ENCODE measurements at regions not wholly inside any gene's neighbourhood (a gene's known extent, or its start where the extent isn't known, plus 50 kb on each side); places are given as distances from the start of the nearest gene placed in this dataset.

DNA sequence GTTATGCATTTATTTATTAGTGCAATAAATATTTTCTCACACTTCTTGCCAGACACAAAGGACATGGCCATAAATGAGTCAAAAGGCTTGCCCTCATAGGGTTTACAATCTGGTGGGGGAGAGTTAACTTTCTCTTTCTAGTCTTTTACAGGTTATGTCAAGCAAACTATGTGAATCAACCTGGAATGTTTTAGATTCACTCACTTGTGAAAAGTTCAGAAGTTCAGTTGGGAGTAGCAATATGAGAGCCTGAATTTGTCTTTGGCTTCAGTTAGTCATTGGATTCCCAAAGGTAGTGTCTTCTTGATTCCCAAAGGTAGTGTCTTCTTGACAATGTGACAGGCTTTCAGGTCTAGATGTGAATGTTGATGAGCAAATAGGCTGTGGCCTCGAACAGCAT, 264.8 kb downstream of the SOX2 start:
- Mint-ChIP-seq H3K27ac (no peak overlapping the region), H3K4me1 (ENCODE audit: low read depth) (no peaks in the 10 kb centered on the region), H3K27me3 (ENCODE audit: low read depth) (no peaks in the 10 kb centered on the region), H3K9me3 (peaks cover 0 to 2% of the 10 kb centered on the region in 2 donors), H3K36me3 (ENCODE audit: insufficient read depth in 2 of 2) (no peaks in the 10 kb centered on the region), H3K4me3 (no peak overlapping the region)
- no peak for ATAC-seq (replicated peaks in 1 of 2)
- no peak for DNase-seq

DNA sequence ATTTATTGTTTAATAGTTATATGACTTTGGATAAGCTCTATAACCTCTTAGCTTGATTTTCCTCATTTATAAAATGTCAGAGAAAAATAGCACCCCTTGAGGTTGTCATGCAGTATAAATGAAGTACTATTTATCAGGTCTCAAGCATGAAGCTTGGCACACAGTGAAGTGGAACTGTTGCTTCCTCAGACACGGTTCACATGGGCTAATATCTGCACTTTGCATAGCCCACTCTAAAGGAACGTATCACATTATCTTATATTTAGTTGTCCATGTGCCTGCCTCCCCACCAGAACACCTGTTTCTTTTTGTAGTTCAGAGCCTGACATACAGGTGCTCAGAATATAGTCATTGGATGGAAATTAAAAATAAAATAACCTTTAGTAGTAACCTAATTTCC, 273.7 kb downstream of the SOX2 start:
- Mint-ChIP-seq H3K36me3 (ENCODE audit: insufficient read depth in 2 of 2) (no peaks in the 10 kb centered on the region), H3K4me3 (no peak overlapping the region), H3K9me3 (peaks cover 8 to 11% of the 10 kb centered on the region in 2 donors), H3K27ac (no peak overlapping the region), H3K27me3 (ENCODE audit: low read depth) (no peaks in the 10 kb centered on the region), H3K4me1 (ENCODE audit: low read depth) (no peaks in the 10 kb centered on the region)
- DNase-seq (no peak), ATAC-seq (replicated peaks in 1 of 2) (no peak)

GRCh38 chr3:181987736-181988135, 276.0 kb downstream of the SOX2 start:
- H3K27ac Mint-ChIP-seq = no peak overlapping the region
- no peaks in the 10 kb centered on the region for H3K27me3 Mint-ChIP-seq (ENCODE audit: low read depth)
- no peaks in the 10 kb centered on the region for H3K36me3 Mint-ChIP-seq (ENCODE audit: insufficient read depth in 2 of 2)
- H3K9me3 Mint-ChIP-seq = peaks cover 4 to 6% of the 10 kb centered on the region in 2 donors
- H3K4me1 Mint-ChIP-seq (ENCODE audit: low read depth) = no peaks in the 10 kb centered on the region
- no peak overlapping the region for H3K4me3 Mint-ChIP-seq
- no peak for ATAC-seq (replicated peaks in 1 of 2)
- no peak for DNase-seq

DNA sequence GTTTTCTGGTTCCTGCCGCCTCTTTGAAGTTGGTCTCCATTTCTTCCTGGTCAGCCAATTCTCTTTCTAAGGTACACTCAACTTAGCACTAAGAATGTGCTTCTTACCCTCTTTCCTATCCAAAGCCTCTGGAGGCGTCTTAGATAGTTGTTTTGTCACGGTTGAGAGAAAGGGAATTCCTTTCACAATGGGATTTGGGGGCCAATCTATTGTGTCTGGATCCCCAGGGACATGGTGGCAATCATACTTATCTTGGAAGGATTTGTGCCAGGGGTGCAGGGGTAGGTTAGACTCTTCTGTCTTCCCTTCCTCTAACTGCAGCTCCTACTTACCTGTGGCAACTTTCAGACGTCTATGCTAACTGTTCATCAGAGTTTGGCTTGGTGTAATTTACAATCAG, 287.1 kb downstream of the SOX2 start:
- Mint-ChIP-seq H3K27ac (no peak overlapping the region), H3K4me3 (no peak overlapping the region), H3K27me3 (ENCODE audit: low read depth) (no peaks in the 10 kb centered on the region), H3K4me1 (ENCODE audit: low read depth) (no peaks in the 10 kb centered on the region), H3K9me3 (peaks cover 2 to 4% of the 10 kb centered on the region in 2 donors), H3K36me3 (ENCODE audit: insufficient read depth in 2 of 2) (no peaks in the 10 kb centered on the region)
- DNase-seq (no peak), ATAC-seq (replicated peaks in 1 of 2) (no peak)

DNA sequence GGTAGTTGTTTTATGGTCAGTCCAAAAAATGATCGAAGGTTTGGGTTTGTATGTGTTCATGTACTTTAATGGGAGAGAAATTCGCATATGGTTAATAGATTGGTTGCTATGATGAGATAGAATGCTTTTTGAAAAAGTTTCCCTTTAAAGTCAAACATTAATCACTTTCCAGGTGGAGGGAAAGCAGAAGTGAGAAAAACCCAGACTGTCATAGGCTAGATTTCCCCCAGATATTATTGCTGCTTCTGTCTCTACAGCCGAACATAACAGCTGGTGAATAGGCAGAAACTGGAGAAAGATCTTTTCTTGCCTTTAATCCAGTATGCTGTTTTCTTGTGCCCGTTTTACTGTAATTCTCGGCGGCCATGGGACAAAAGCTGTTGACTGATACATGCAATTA, 287.6 kb downstream of the SOX2 start:
- H3K36me3 Mint-ChIP-seq (ENCODE audit: insufficient read depth in 2 of 2) = no peaks in the 10 kb centered on the region
- ATAC-seq (replicated peaks in 1 of 2) = no peak
- H3K4me1 Mint-ChIP-seq (ENCODE audit: low read depth) = no peaks in the 10 kb centered on the region
- no peak overlapping the region for H3K4me3 Mint-ChIP-seq
- no peak for DNase-seq
- H3K27ac Mint-ChIP-seq = no peak overlapping the region
- H3K9me3 Mint-ChIP-seq = peaks cover 0 to 4% of the 10 kb centered on the region in 2 donors
- no peaks in the 10 kb centered on the region for H3K27me3 Mint-ChIP-seq (ENCODE audit: low read depth)

- H3K4me3 Mint-ChIP-seq = no peak overlapping the region
- ATAC-seq (replicated peaks in 1 of 2) = no peak
- peaks cover 0 to 4% of the 10 kb centered on the region in 2 donors for H3K9me3 Mint-ChIP-seq
Observed at GRCh38 chr3:182000447-182000846, 288.7 kb downstream of the SOX2 start.

GRCh38 chr3:182005219-182005618, 293.5 kb downstream of the SOX2 start:
- H3K4me1 Mint-ChIP-seq (ENCODE audit: low read depth) = no peaks in the 10 kb centered on the region
- H3K27me3 Mint-ChIP-seq (ENCODE audit: low read depth) = no peaks in the 10 kb centered on the region
- DNase-seq (no peak), ATAC-seq (replicated peaks in 1 of 2) (no peak)
- no peak overlapping the region for H3K27ac Mint-ChIP-seq
- H3K9me3 Mint-ChIP-seq = peaks cover 2 to 4% of the 10 kb centered on the region in 2 donors
- no peaks in the 10 kb centered on the region for H3K36me3 Mint-ChIP-seq (ENCODE audit: insufficient read depth in 2 of 2)
- no peak overlapping the region for H3K4me3 Mint-ChIP-seq

More at GRCh38 chr3:182000447-182000846, 288.7 kb downstream of the SOX2 start:
- no peaks in the 10 kb centered on the region for H3K36me3 Mint-ChIP-seq (ENCODE audit: insufficient read depth in 2 of 2)
- no peaks in the 10 kb centered on the region for H3K27me3 Mint-ChIP-seq (ENCODE audit: low read depth)
- H3K4me1 Mint-ChIP-seq (ENCODE audit: low read depth) = no peaks in the 10 kb centered on the region
- no peak for DNase-seq
- no peak overlapping the region for H3K27ac Mint-ChIP-seq

DNA sequence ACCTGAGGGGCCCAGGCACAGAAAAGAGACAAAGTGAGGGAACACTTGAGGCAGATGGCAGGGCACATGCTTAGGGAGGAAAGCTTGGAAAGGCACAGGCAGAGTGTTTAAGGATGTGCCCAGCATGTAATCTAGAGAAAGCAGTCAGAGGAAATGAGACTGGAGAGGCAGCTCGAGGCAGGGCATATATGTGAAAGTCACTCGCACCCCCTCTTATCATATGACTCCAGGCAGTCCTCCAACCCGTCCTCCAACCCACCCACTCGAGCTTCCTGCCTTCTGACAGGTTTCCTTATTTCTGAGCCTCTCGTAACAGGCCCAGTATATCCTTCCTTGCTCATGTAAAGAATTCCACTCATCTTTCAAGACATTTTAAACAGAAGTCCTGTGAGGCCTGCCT, 294.0 kb downstream of the SOX2 start:
- H3K9me3 Mint-ChIP-seq = peaks cover 2 to 4% of the 10 kb centered on the region in 2 donors
- H3K27ac Mint-ChIP-seq = no peak overlapping the region
- no peaks in the 10 kb centered on the region for H3K27me3 Mint-ChIP-seq (ENCODE audit: low read depth)
- H3K4me3 Mint-ChIP-seq = no peak overlapping the region
- DNase-seq (no peak), ATAC-seq (replicated peaks in 1 of 2) (no peak)
- H3K36me3 Mint-ChIP-seq (ENCODE audit: insufficient read depth in 2 of 2) = no peaks in the 10 kb centered on the region
- no peaks in the 10 kb centered on the region for H3K4me1 Mint-ChIP-seq (ENCODE audit: low read depth)

GRCh38 chr3:182006431-182006830, 294.7 kb downstream of the SOX2 start:
- Mint-ChIP-seq H3K4me1 (ENCODE audit: low read depth) (no peaks in the 10 kb centered on the region), H3K27ac (no peak overlapping the region), H3K4me3 (no peak overlapping the region), H3K27me3 (ENCODE audit: low read depth) (no peaks in the 10 kb centered on the region), H3K9me3 (peaks cover 2 to 4% of the 10 kb centered on the region in 2 donors), H3K36me3 (ENCODE audit: insufficient read depth in 2 of 2) (no peaks in the 10 kb centered on the region)
- no peak for ATAC-seq (replicated peaks in 1 of 2)
- no peak for DNase-seq

GRCh38 chr3:182007441-182007840, 295.7 kb downstream of the SOX2 start:
- ATAC-seq (replicated peaks in 1 of 2) = no peak
- H3K36me3 Mint-ChIP-seq (ENCODE audit: insufficient read depth in 2 of 2) = no peaks in the 10 kb centered on the region
- no peak overlapping the region for H3K27ac Mint-ChIP-seq
- no peak for DNase-seq
- no peak overlapping the region for H3K4me3 Mint-ChIP-seq
- H3K9me3 Mint-ChIP-seq = peaks cover 2 to 4% of the 10 kb centered on the region in 2 donors
- H3K27me3 Mint-ChIP-seq (ENCODE audit: low read depth) = no peaks in the 10 kb centered on the region
- H3K4me1 Mint-ChIP-seq (ENCODE audit: low read depth) = no peaks in the 10 kb centered on the region

GRCh38 chr3:182018361-182018760, 306.6 kb downstream of the SOX2 start:
- no peak overlapping the region for H3K27ac Mint-ChIP-seq
- H3K9me3 Mint-ChIP-seq = no peaks in the 10 kb centered on the region
- ATAC-seq (replicated peaks in 1 of 2) (no peak), DNase-seq (no peak)
- H3K4me1 Mint-ChIP-seq (ENCODE audit: low read depth) = no peaks in the 10 kb centered on the region
- H3K27me3 Mint-ChIP-seq (ENCODE audit: low read depth) = no peaks in the 10 kb centered on the region
- peaks cover 0 to 1% of the 10 kb centered on the region in 2 donors for H3K36me3 Mint-ChIP-seq (ENCODE audit: insufficient read depth in 2 of 2)
- no peak overlapping the region for H3K4me3 Mint-ChIP-seq

- H3K27ac Mint-ChIP-seq = no peak overlapping the region
- no peak for ATAC-seq (replicated peaks in 1 of 2)
- H3K27me3 Mint-ChIP-seq (ENCODE audit: low read depth) = no peaks in the 10 kb centered on the region
- no peak for DNase-seq
- H3K4me3 Mint-ChIP-seq = no peak overlapping the region
- H3K4me1 Mint-ChIP-seq (ENCODE audit: low read depth) = no peaks in the 10 kb centered on the region
- H3K9me3 Mint-ChIP-seq = no peaks in the 10 kb centered on the region
- H3K36me3 Mint-ChIP-seq (ENCODE audit: insufficient read depth in 2 of 2) = peaks cover 0 to 1% of the 10 kb centered on the region in 2 donors
Observed at GRCh38 chr3:182019926-182020325, 308.2 kb downstream of the SOX2 start.

GRCh38 chr3:182023843-182024242, 312.1 kb downstream of the SOX2 start:
- ATAC-seq (replicated peaks in 1 of 2) = no peak
- no peaks in the 10 kb centered on the region for H3K9me3 Mint-ChIP-seq
- no peak overlapping the region for H3K27ac Mint-ChIP-seq

DNA sequence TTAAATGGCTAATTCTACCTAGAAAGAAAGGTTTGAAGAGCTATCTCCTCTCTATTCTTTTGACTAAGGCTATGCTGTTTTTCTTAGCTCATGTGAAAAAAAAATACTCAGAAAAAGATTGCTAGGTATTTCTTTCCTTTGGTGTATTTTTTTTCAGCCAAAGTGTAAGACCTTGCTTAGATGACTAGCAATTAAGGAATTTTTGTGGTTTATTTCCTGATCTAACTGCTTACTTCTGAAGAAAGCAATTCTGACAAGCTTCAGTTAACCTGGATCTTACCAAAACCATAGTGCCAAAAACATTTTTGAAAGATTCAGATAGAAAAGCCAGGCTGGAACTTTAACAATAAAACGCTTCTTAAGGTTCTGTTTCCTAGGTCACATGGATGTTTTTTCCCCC, 315.6 kb downstream of the SOX2 start:
- DNase-seq (no peak), ATAC-seq (replicated peaks in 1 of 2) (no peak)
- Mint-ChIP-seq H3K36me3 (ENCODE audit: insufficient read depth in 2 of 2) (no peaks in the 10 kb centered on the region), H3K27me3 (ENCODE audit: low read depth) (no peaks in the 10 kb centered on the region), H3K4me1 (ENCODE audit: low read depth) (no peaks in the 10 kb centered on the region), H3K9me3 (peaks cover 0 to 2% of the 10 kb centered on the region in 2 donors), H3K4me3 (no peak overlapping the region), H3K27ac (no peak overlapping the region)

More at GRCh38 chr3:182023843-182024242, 312.1 kb downstream of the SOX2 start:
- Mint-ChIP-seq H3K4me1 (ENCODE audit: low read depth) (no peaks in the 10 kb centered on the region), H3K27me3 (ENCODE audit: low read depth) (no peaks in the 10 kb centered on the region), H3K36me3 (ENCODE audit: insufficient read depth in 2 of 2) (no peaks in the 10 kb centered on the region), H3K4me3 (no peak overlapping the region)
- DNase-seq = no peak
